HG03575 (cell line): ENCODE measurements at regions not wholly inside any gene's neighbourhood (a gene's known extent, or its start where the extent isn't known, plus 50 kb on each side); places are given as distances from the start of the nearest gene placed in this dataset.
"Not testable (repeated sequence)": the region's sequence is repeated elsewhere in the genome, so short reads cannot be mapped to it uniquely, and the experiment has no call there.

Source experiments
- ATAC-seq: cut with Tn5 transposase; IDR thresholded peaks from one replicate; pipeline ENCODE4 v1.9.1; 2021; ENCODE audit not compliant: unreplicated experiment, insufficient number of reproducible peaks, low FRiP score; ENCODE audit errors: extremely low read depth

GRCh38 chr5:13640270-13640669 is 304.2 kb downstream of the DNAH5 start:
- no peak for ATAC-seq

GRCh38 chr5:13632676-13633075 is 311.8 kb downstream of the DNAH5 start:
- ATAC-seq, result no peak

GRCh38 chr5:13629218-13629617 is 315.3 kb downstream of the DNAH5 start:
- no peak for ATAC-seq

- ATAC-seq, result no peak
These were observed 316.6 kb downstream of the DNAH5 start for GRCh38 chr5:13627673-13628454.

GRCh38 chr5:13625616-13626198 is 318.8 kb downstream of the DNAH5 start:
- ATAC-seq, result no peak

- ATAC-seq, result no peak
These were observed 320.0 kb downstream of the DNAH5 start for GRCh38 chr5:13624283-13625074.

- ATAC-seq, result no peak
These were observed 330.9 kb downstream of the DNAH5 start for GRCh38 chr5:13613621-13614020.

GRCh38 chr5:13611604-13612003 is 332.9 kb downstream of the DNAH5 start:
- ATAC-seq, result no peak

- ATAC-seq, result no peak
These were observed 335.0 kb downstream of the DNAH5 start for GRCh38 chr5:13609504-13609903.

GRCh38 chr5:13606051-13606450 is 338.4 kb downstream of the DNAH5 start:
- no peak for ATAC-seq

- ATAC-seq, result no peak
These were observed 343.4 kb downstream of the DNAH5 start for GRCh38 chr5:13601112-13601511.

GRCh38 chr5:13595978-13596377 is 348.5 kb downstream of the DNAH5 start:
- ATAC-seq, result no peak

GRCh38 chr5:13591621-13592020 is 352.9 kb downstream of the DNAH5 start:
- ATAC-seq, result no peak

GRCh38 chr5:13585324-13585723 is 359.2 kb downstream of the DNAH5 start:
- no peak for ATAC-seq

GRCh38 chr5:13581914-13582313 is 362.6 kb downstream of the DNAH5 start:
- no peak for ATAC-seq

GRCh38 chr5:13581132-13581531 is 363.4 kb downstream of the DNAH5 start:
- ATAC-seq, result no peak

GRCh38 chr5:13580058-13580457 is 364.4 kb downstream of the DNAH5 start:
- ATAC-seq, result no peak

GRCh38 chr5:13579091-13579490 is 365.4 kb downstream of the DNAH5 start:
- not testable (repeated sequence) for ATAC-seq

- ATAC-seq, result not testable (repeated sequence)
These were observed 366.0 kb downstream of the DNAH5 start for GRCh38 chr5:13578311-13579039.
